Glutamatergic neuron (in vitro differentiated cells): ENCODE measurements at regions not wholly inside any gene's neighbourhood (a gene's known extent, or its start where the extent isn't known, plus 50 kb on each side); places are given as distances from the start of the nearest gene placed in this dataset.

Source experiments
- DNase-seq: peaks from one replicate; pipeline ENCODE4 v3.0.0; 2022
- H3K27ac Mint-ChIP-seq: one replicate; pipeline ENCODE4 v1.8.0; 2020; ENCODE audit warnings: mild to moderate bottlenecking, mixed read lengths, inconsistent platforms; ENCODE audit not compliant: unreplicated experiment
- H3K27me3 Mint-ChIP-seq: one replicate; pipeline ENCODE4 v1.8.0; 2020; ENCODE audit warnings: mild to moderate bottlenecking, moderate library complexity, mixed read lengths, inconsistent platforms; ENCODE audit not compliant: unreplicated experiment
- H3K36me3 Mint-ChIP-seq: one replicate; pipeline ENCODE4 v1.8.0; 2020; ENCODE audit warnings: mild to moderate bottlenecking, mixed read lengths, inconsistent platforms; ENCODE audit not compliant: unreplicated experiment
- H3K4me1 Mint-ChIP-seq: one replicate; pipeline ENCODE4 v1.8.0; 2020; ENCODE audit warnings: mild to moderate bottlenecking, low read depth, mixed read lengths, inconsistent platforms; ENCODE audit not compliant: unreplicated experiment
- H3K4me3 Mint-ChIP-seq: one replicate; pipeline ENCODE4 v1.8.0; 2020; ENCODE audit warnings: mild to moderate bottlenecking, mixed read lengths, inconsistent platforms; ENCODE audit not compliant: unreplicated experiment
- H3K9me3 Mint-ChIP-seq: one replicate; pipeline ENCODE4 v1.8.0; 2020; ENCODE audit warnings: mild to moderate bottlenecking, moderate library complexity, mixed read lengths, inconsistent platforms; ENCODE audit not compliant: unreplicated experiment
- TF ChIP-seq, protein P1 (sequence below): fragments of 200-600 bp; sonication (generic); IDR thresholded peaks from one replicate; pipeline ENCODE4 v1.5.0; 2021; ENCODE audit not compliant: partially characterized antibody, unreplicated experiment

DNA sequence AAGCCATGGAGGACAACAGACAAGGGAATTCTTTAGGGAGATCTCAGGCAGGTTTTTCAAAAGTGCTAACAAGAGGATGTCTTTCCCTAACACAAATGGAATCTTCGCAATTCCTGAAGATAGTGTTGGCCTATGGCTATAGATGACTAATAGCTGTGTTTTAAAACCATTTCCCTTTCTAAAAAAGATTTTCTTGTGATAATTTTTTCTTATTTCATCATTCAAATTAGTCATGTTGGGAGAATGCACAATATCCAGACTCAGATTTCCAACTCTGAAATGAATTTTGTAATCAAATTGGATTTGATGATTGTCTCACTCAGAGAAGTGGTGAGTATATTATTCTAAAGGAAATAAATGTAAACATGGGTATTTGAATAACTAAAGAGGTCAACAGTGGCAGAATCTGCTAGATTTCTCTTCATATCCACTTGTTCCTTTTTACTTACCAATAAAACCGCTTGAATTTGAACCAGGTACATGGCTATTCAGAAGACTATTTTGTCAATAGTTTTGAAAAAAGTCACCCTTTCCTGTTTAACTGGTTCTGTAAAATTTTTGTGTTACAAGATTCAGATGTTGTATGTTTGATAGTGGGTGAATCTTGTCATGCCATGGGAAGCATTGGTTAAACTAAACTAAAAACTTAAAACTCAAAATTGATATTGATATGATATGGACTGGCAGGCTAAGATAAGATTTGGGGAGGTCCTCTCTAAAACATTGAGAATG lies 1223.7 kb upstream of the EYS start:
- Mint-ChIP-seq H3K4me3 (no peak overlapping the region), H3K9me3 (peaks cover 2% of the 10 kb centered on the region), H3K27me3 (no peaks in the 10 kb centered on the region), H3K4me1 (no peaks in the 10 kb centered on the region), H3K36me3 (peaks cover 12% of the 10 kb centered on the region), H3K27ac (no peak overlapping the region)
- DNase-seq, result no peak
- TF ChIP-seq, protein P1, sequence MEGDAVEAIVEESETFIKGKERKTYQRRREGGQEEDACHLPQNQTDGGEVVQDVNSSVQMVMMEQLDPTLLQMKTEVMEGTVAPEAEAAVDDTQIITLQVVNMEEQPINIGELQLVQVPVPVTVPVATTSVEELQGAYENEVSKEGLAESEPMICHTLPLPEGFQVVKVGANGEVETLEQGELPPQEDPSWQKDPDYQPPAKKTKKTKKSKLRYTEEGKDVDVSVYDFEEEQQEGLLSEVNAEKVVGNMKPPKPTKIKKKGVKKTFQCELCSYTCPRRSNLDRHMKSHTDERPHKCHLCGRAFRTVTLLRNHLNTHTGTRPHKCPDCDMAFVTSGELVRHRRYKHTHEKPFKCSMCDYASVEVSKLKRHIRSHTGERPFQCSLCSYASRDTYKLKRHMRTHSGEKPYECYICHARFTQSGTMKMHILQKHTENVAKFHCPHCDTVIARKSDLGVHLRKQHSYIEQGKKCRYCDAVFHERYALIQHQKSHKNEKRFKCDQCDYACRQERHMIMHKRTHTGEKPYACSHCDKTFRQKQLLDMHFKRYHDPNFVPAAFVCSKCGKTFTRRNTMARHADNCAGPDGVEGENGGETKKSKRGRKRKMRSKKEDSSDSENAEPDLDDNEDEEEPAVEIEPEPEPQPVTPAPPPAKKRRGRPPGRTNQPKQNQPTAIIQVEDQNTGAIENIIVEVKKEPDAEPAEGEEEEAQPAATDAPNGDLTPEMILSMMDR, result no peak

DNA sequence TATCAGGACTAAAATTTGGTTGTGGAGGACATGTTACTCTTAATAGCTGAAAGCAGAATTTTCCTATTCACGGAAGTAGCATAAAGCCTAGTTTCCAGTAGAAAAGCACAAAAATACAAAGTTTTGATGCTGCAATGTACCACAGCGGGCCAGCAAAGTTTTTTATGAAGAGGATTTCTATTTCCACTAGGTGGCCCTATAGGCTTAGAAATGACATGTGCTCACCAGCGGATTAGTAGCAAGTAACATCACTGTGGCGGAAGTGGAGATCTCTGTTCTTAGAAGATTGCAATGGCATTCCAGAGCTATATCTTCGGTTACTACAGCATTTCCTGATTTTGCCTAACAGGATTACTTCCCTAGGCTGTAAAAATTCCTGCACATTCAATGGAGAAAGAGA lies 1219.0 kb upstream of the EYS start:
- Mint-ChIP-seq H3K4me1 (no peaks in the 10 kb centered on the region), H3K4me3 (no peak overlapping the region), H3K27me3 (no peaks in the 10 kb centered on the region), H3K27ac (no peak overlapping the region), H3K36me3 (peaks cover 17% of the 10 kb centered on the region), H3K9me3 (no peaks in the 10 kb centered on the region)
- TF ChIP-seq, protein P1, result no peak
- DNase-seq, result no peak

DNA sequence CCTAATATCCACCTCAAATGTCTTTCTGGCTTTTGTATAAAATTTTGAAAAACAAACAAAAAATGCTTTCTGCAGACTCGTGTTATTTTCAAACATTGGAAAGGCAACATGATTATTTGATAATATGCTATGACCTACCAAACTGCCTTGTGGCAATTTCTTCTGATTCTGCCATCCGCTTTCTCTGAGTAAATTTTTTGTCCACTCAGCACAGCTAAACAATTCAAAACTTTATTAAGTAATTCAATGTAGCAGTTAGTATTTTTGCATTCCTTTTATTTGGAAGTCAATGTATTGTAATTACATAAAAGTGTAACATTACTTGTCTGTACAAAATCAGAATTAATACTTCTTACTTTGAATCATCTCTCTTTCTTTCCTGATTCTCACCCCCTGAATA lies 1206.6 kb upstream of the EYS start:
- no peak overlapping the region for H3K27ac Mint-ChIP-seq
- H3K4me3 Mint-ChIP-seq, result no peak overlapping the region
- no peak for DNase-seq
- no peaks in the 10 kb centered on the region for H3K27me3 Mint-ChIP-seq
- no peaks in the 10 kb centered on the region for H3K9me3 Mint-ChIP-seq
- no peaks in the 10 kb centered on the region for H3K36me3 Mint-ChIP-seq
- H3K4me1 Mint-ChIP-seq, result no peaks in the 10 kb centered on the region
- TF ChIP-seq, protein P1, result no peak

DNA sequence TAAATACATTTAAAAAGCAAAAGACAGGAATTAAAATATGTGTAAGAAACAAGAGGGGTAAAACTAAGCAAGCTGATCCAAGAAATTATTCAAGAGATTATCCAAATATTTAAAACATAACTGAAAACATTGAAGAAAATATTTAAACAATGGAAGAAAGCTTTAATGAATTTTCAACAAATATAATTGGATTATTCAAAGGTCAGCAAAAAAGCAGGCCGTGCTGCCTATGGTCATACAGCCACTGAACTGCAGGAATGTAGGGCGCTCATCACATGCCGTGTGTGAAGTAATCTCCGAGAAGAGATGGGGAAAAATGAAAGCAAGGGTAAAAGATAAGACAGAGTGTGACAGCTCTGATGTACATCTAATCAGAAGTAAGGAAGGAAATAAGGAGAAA lies 1195.4 kb upstream of the EYS start:
- no peaks in the 10 kb centered on the region for H3K9me3 Mint-ChIP-seq

More for the DNA sequence above, 1195.4 kb upstream of the EYS start:
- no peaks in the 10 kb centered on the region for H3K36me3 Mint-ChIP-seq
- no peak overlapping the region for H3K27ac Mint-ChIP-seq
- no peaks in the 10 kb centered on the region for H3K27me3 Mint-ChIP-seq
- TF ChIP-seq, protein P1, result no peak
- H3K4me3 Mint-ChIP-seq, result no peak overlapping the region
- no peaks in the 10 kb centered on the region for H3K4me1 Mint-ChIP-seq
- DNase-seq, result no peak
